C4-2B (cell line): ENCODE measurements at regions not wholly inside any gene's neighbourhood (a gene's known extent, or its start where the extent isn't known, plus 50 kb on each side); places are given as distances from the start of the nearest gene placed in this dataset.

Experiments
- ZFX ChIP-seq: fragments of 450-650 bp; IDR thresholded peaks from 2 replicates; pipeline ENCODE4 v1.6.1; 2017
- TF ChIP-seq, protein P1 (sequence below): fragments of 450-650 bp; conservative IDR thresholded peaks from 2 replicates; pipeline ENCODE4 v1.5.1; 2017; ENCODE audit warnings: mild to moderate bottlenecking

DNA sequence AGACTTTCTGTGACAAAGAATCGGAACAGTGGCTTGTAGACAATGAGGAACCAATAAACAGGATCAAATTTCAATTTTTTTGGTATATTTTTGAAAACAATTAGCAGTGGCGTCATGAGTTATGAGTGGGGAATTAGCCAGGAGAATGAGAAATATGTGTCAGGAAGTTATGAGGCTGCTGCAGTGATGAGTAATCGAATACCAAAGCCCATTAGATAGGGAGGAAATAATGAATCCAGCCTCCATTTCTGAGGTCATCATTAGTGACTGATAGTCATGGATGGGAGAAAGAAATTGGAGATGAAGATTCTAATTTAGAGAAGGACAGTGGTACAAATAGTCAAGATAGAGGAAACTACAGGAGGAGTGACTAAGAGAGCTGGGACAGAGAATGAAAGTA is 673.1 kb upstream of the VRK2 start:
- TF ChIP-seq, protein P1, sequence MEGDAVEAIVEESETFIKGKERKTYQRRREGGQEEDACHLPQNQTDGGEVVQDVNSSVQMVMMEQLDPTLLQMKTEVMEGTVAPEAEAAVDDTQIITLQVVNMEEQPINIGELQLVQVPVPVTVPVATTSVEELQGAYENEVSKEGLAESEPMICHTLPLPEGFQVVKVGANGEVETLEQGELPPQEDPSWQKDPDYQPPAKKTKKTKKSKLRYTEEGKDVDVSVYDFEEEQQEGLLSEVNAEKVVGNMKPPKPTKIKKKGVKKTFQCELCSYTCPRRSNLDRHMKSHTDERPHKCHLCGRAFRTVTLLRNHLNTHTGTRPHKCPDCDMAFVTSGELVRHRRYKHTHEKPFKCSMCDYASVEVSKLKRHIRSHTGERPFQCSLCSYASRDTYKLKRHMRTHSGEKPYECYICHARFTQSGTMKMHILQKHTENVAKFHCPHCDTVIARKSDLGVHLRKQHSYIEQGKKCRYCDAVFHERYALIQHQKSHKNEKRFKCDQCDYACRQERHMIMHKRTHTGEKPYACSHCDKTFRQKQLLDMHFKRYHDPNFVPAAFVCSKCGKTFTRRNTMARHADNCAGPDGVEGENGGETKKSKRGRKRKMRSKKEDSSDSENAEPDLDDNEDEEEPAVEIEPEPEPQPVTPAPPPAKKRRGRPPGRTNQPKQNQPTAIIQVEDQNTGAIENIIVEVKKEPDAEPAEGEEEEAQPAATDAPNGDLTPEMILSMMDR, result no peak
- no peak for TF ChIP-seq ZFX
